Caco-2 (cell line): ENCODE measurements at regions not wholly inside any gene's neighbourhood (a gene's known extent, or its start where the extent isn't known, plus 50 kb on each side); places are given as distances from the start of the nearest gene placed in this dataset.

Experiments used
- BruUV-seq: library from RNA; stranded (reverse); fragments of 400-500 nt; replicated peaks from 2 replicates; lab custom pipeline; 2021; lab: Mats Ljungman, UMichigan
- CTCF ChIA-PET: fragments of 300-600 bp; sonication (Branson Sonifier 250); formaldehyde crosslinking; loops from one replicate; lab custom pipeline; 2022; ENCODE audit warnings: antibody characterized with exemption; lab: Charles Lee
- POLR2A ChIA-PET: fragments of 300-600 bp; sonication (Branson Sonifier 250); formaldehyde crosslinking; loops from one replicate; lab custom pipeline; 2022; ENCODE audit warnings: antibody characterized with exemption; lab: Charles Lee
- DNase-seq, 2 experiments: peaks; one replicate each; pipeline versions ENCODE4 v3.0.0 to v3.0.0-alpha.2; 2020 to 2022
- H3K27me3 ChIP-seq: replicated peaks from 2 replicates; pipeline ENCODE4 v1.6.0; 2011; ENCODE audit warnings: low read length; ENCODE audit not compliant: control insufficient read depth, insufficient read depth
- H3K36me3 ChIP-seq: 2 replicates; pipeline ENCODE4 v1.5.1; 2011; ENCODE audit warnings: low read length; ENCODE audit not compliant: control insufficient read depth, insufficient read depth
- H3K4me1 ChIP-seq: fragments of 250-450 bp; sonication (Bioruptor Pico); 2 replicates; pipeline ENCODE4 v1.5.1; 2020; ENCODE audit warnings: mild to moderate bottlenecking
- H3K4me3 ChIP-seq: 2 replicates; pipeline ENCODE4 v1.5.1; 2011; ENCODE audit warnings: low read depth, mild to moderate bottlenecking, control low read depth, low read length
- H3K9me3 ChIP-seq: fragments of 250-450 bp; sonication (Bioruptor Pico); 2 replicates; pipeline ENCODE4 v1.5.1; 2020; ENCODE audit warnings: mild to moderate bottlenecking, moderate library complexity
- H3K27ac Mint-ChIP-seq: one replicate; pipeline ENCODE4 v1.8.0; 2022; ENCODE audit warnings: mixed read lengths; ENCODE audit not compliant: unreplicated experiment
- H3K27me3 Mint-ChIP-seq: one replicate; pipeline ENCODE4 v1.8.0; 2022; ENCODE audit warnings: mixed read lengths; ENCODE audit not compliant: insufficient read depth, unreplicated experiment
- H3K36me3 Mint-ChIP-seq: one replicate; pipeline ENCODE4 v1.8.0; 2022; ENCODE audit warnings: mild to moderate bottlenecking, mixed read lengths; ENCODE audit not compliant: insufficient read depth, unreplicated experiment
- H3K4me1 Mint-ChIP-seq: one replicate; pipeline ENCODE4 v1.8.0; 2022; ENCODE audit warnings: low read depth, mixed read lengths; ENCODE audit not compliant: unreplicated experiment
- H3K4me3 Mint-ChIP-seq: one replicate; pipeline ENCODE4 v1.8.0; 2022; ENCODE audit warnings: mild to moderate bottlenecking, moderate library complexity, mixed read lengths; ENCODE audit not compliant: unreplicated experiment
- H3K9me3 Mint-ChIP-seq: one replicate; pipeline ENCODE4 v1.8.0; 2022; ENCODE audit warnings: mixed read lengths; ENCODE audit not compliant: unreplicated experiment
- CTCF ChIP-seq, 2 experiments: fragments of 200-600 bp in 1 of 2; IDR thresholded peaks; 1 replicate in 1 of 2; 2 replicates in 1 of 2; pipeline versions ENCODE4 v1.5.1 to v1.8.0; 2011 to 2022; ENCODE audit warnings: antibody characterized with exemption in 1 of 2, control low read depth in 1 of 2, inconsistent platforms in 1 of 2, low read depth in 1 of 2, low read length in 1 of 2, mild to moderate bottlenecking in 1 of 2, moderate library complexity in 1 of 2; ENCODE audit not compliant: insufficient read depth in 1 of 2, severe bottlenecking in 1 of 2, unreplicated experiment in 1 of 2
- intact Hi-C: fragments of 100-400 bp; cut with micrococcal nuclease; formaldehyde crosslinking; loops from one replicate; pipeline ENCODE4 v1.10.0; 2022; ENCODE audit not compliant: unreplicated experiment

GRCh38 chr11:129321076-129321475, 54.6 kb upstream of the BARX2 start:
- TF ChIP-seq CTCF (IDR thresholded peaks at IDR 0.05; ENCODE audit: insufficient read depth in 1 of 2, low read depth in 1 of 2, low read length in 1 of 2, severe bottlenecking in 1 of 2, unreplicated experiment in 1 of 2): no peak
- CTCF ChIA-PET: interaction anchor here (1.4 to 1.7 kb wide), 2 partner anchors 11 to 202 kb away, joined by 3 to 4 read pairs; no protein-coding TSS in a partner anchor
- BruUV-seq: no TSS peak
- intact Hi-C loops: no loop called here
- peaks cover 2% of the 10 kb centered on the region for H3K36me3 Mint-ChIP-seq
- no peak overlapping the region for H3K4me3 ChIP-seq
- DNase-seq: no peak
- POLR2A ChIA-PET: interaction anchor here (0.7 kb wide), 1 partner anchor 36 kb away, joined by 3 read pairs; no protein-coding TSS in a partner anchor
- peaks cover 88% of the 10 kb centered on the region for H3K4me1 Mint-ChIP-seq
- H3K9me3 Mint-ChIP-seq: no peaks in the 10 kb centered on the region
- no peak overlapping the region for H3K4me3 Mint-ChIP-seq
- no peaks in the 10 kb centered on the region for H3K27me3 ChIP-seq
- H3K27ac Mint-ChIP-seq: no peak overlapping the region
- no peaks in the 10 kb centered on the region for H3K9me3 ChIP-seq
- H3K27me3 Mint-ChIP-seq: no peaks in the 10 kb centered on the region
- no peaks in the 10 kb centered on the region for H3K36me3 ChIP-seq
- H3K4me1 ChIP-seq: peaks cover 69% of the 10 kb centered on the region

DNA sequence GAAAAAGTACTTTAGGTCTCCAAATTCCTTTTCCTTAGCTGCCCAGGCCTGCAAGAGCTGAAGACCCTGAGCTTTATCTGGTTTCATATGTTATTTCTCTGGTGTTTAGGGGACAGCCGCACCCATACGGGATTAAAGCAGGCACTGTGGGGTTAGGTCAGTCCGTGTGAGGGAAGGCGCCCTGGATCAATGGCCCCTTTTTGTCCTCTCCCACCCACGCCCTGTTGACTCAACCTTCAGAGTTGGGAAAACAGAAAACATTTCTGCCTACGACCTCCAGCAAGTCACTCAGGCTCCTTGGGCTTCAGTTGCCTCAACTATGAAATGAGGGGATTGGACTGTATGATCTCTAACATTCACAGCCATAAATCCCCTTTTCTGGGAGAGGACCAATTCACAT, 55.2 kb upstream of the BARX2 start:
- Mint-ChIP-seq H3K27me3 (no peaks in the 10 kb centered on the region), H3K4me3 (no peak overlapping the region), H3K9me3 (no peaks in the 10 kb centered on the region), H3K4me1 (peaks cover 90% of the 10 kb centered on the region), H3K36me3 (peaks cover 8% of the 10 kb centered on the region), H3K27ac (no peak overlapping the region)
- no peak overlapping the region for H3K4me3 ChIP-seq
- DNase-seq: no peak
- peaks cover 72% of the 10 kb centered on the region for H3K4me1 ChIP-seq
- ChIA-PET POLR2A (interaction anchor here (0.7 kb wide), 1 partner anchor 35 kb away, joined by 3 read pairs; no protein-coding TSS in a partner anchor), CTCF (interaction anchor here (1.4 to 1.7 kb wide), 2 partner anchors 11 to 202 kb away, joined by 3 to 4 read pairs; no protein-coding TSS in a partner anchor)
- TF ChIP-seq CTCF (IDR thresholded peaks at IDR 0.05; ENCODE audit: insufficient read depth in 1 of 2, low read depth in 1 of 2, low read length in 1 of 2, severe bottlenecking in 1 of 2, unreplicated experiment in 1 of 2): no peak
- BruUV-seq: no TSS peak
- H3K27me3 ChIP-seq: no peaks in the 10 kb centered on the region
- intact Hi-C loops: no loop called here
- no peaks in the 10 kb centered on the region for H3K9me3 ChIP-seq
- no peaks in the 10 kb centered on the region for H3K36me3 ChIP-seq

GRCh38 chr11:129319751-129320150, 55.9 kb upstream of the BARX2 start:
- POLR2A ChIA-PET: no interaction called here
- H3K4me1 Mint-ChIP-seq: peaks cover 90% of the 10 kb centered on the region
- H3K27ac Mint-ChIP-seq: no peak overlapping the region
- DNase-seq: no peak
- intact Hi-C loops: loop anchor here (5.0 kb wide), 1 partner anchor 82 kb away; no protein-coding TSS in a partner anchor
- BruUV-seq: no TSS peak
- no peaks in the 10 kb centered on the region for H3K9me3 Mint-ChIP-seq
- no peak overlapping the region for H3K4me3 Mint-ChIP-seq
- no peaks in the 10 kb centered on the region for H3K9me3 ChIP-seq
- no peak for TF ChIP-seq CTCF (IDR thresholded peaks at IDR 0.05; ENCODE audit: insufficient read depth in 1 of 2, low read depth in 1 of 2, low read length in 1 of 2, severe bottlenecking in 1 of 2, unreplicated experiment in 1 of 2)
- CTCF ChIA-PET: interaction anchor here (1.2 to 1.7 kb wide), 3 partner anchors 12 to 201 kb away, joined by 3 to 4 read pairs (median 4); no protein-coding TSS in a partner anchor
- H3K36me3 ChIP-seq: no peaks in the 10 kb centered on the region
- H3K36me3 Mint-ChIP-seq: peaks cover 8% of the 10 kb centered on the region
- H3K4me1 ChIP-seq: peaks cover 76% of the 10 kb centered on the region
- H3K27me3 ChIP-seq: no peaks in the 10 kb centered on the region
- H3K27me3 Mint-ChIP-seq: no peaks in the 10 kb centered on the region
- no peak overlapping the region for H3K4me3 ChIP-seq
